ENCODE measurements at regions not wholly inside any gene's neighbourhood (a gene's known extent, or its start where the extent isn't known, plus 50 kb on each side); places are given as distances from the start of the nearest gene placed in this dataset.

DNA sequence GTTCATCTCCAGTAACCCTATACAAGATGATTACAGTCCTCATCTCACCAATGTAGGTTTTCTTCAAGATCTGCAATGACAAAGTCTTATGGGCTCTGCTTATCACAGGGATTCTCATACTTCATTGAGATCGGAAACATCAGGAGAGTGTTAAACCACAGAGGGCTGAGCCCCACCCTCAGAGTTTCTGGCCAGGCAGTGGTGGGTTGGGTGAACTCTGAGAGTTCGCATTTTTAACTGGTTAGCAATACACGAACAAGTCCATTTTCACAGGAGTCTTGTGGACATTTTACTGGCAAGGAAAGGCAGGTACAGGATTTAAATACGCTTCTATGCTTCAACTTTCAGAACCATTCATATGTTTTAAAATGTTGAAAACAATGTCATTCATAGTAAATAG is 366.7 kb upstream of the ROBO2 start (continued):
- TF ChIP-seq CEBPB (IDR thresholded peaks at IDR 0.05; ENCODE audit: low read depth, low read length) = no peak
- no peak for TF ChIP-seq MAFK (IDR thresholded peaks at IDR 0.05; ENCODE audit: low read depth, low read length)
- no peak for TF ChIP-seq SP2 (IDR thresholded peaks at IDR 0.05; ENCODE audit: low read length)
- no peak for TF ChIP-seq YY1 (IDR thresholded peaks at IDR 0.05; ENCODE audit: low read depth, low read length)
- TF ChIP-seq CBX8 (IDR thresholded peaks at IDR 0.05; ENCODE audit: borderline replicate concordance, low read depth, low read length) = no peak
- TF ChIP-seq, protein P1, sequence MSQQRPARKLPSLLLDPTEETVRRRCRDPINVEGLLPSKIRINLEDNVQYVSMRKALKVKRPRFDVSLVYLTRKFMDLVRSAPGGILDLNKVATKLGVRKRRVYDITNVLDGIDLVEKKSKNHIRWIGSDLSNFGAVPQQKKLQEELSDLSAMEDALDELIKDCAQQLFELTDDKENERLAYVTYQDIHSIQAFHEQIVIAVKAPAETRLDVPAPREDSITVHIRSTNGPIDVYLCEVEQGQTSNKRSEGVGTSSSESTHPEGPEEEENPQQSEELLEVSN (IDR thresholded peaks at IDR 0.05) = no peak
- TF ChIP-seq, protein P2, sequence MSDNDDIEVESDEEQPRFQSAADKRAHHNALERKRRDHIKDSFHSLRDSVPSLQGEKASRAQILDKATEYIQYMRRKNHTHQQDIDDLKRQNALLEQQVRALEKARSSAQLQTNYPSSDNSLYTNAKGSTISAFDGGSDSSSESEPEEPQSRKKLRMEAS (IDR thresholded peaks at IDR 0.05) = no peak
- TF ChIP-seq SIRT6 (IDR thresholded peaks at IDR 0.05; ENCODE audit: low read length) = no peak

Data from H1 (cell line).